ENCODE measurements at regions not wholly inside any gene's neighbourhood (a gene's known extent, or its start where the extent isn't known, plus 50 kb on each side); places are given as distances from the start of the nearest gene placed in this dataset.

DNA sequence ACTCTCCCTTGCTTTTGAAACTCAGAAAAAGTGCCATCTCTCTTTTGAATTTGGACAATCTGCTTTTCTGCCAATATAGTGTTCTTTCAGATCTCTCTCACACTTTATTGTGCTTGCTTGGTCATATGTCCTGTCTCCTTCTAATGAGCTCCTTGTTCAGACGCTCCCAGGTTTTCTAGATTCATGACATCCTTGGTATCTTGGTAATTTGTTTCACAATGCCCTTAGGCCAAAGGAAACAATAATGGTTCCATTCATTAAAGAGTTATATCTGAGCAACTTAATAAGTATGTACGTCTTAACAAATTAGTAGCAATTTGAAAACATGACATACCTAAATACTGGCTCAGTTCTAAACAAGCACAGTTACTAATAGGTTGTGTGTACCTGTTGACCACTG, 293.4 kb upstream of the SPTLC3 start:
- POLR2A ChIA-PET = no interaction called here

DNA sequence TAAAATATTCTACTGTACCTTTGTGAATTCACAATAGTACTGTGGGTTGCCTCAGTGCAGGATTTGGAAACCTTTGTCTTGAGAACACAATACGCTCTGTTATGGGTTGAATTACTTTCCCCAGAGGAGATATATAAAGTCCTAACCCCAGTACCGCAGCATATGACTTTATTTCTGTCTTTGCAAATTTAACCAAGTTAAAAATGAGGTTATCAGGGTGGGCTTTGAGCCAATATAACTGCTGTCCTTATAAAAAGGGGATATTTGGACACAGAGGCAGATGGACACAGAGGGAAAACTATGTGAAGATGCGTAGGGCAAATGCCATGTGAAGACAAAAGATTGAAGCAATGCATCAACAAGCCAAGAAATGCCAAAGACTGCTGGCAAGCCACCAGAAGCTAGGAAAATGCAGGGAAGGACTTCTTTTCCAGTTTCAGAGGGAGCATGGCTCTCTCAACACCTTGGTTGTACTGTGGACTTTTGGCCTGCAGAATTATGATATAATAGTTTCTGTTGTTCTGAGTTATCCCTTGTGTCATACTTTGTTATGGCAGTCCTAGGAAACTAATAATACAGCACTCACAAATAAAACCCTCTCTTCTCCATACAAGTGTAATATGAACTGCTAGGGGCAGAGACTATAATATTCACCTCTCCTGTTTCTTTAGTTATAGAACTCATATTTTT, 292.6 kb upstream of the SPTLC3 start:
- H3K4me1 Mint-ChIP-seq (ENCODE audit: low read depth) = no peaks in the 10 kb centered on the region
- H3K36me3 Mint-ChIP-seq (ENCODE audit: low read depth) = no peaks in the 10 kb centered on the region
- CTCF ChIA-PET = no interaction called here
- no peak for ATAC-seq
- H3K9me3 Mint-ChIP-seq (ENCODE audit: insufficient read depth) = no peaks in the 10 kb centered on the region
- H3K27ac Mint-ChIP-seq = no peak overlapping the region
- POLR2A ChIA-PET = no interaction called here
- no peak overlapping the region for H3K4me3 Mint-ChIP-seq
- no peaks in the 10 kb centered on the region for H3K27me3 Mint-ChIP-seq (ENCODE audit: low read depth)
- no peak for DNase-seq

More for the DNA sequence above, 293.4 kb upstream of the SPTLC3 start:
- no peaks in the 10 kb centered on the region for H3K27me3 Mint-ChIP-seq (ENCODE audit: low read depth)
- no peak for DNase-seq
- CTCF ChIA-PET = no interaction called here
- H3K27ac Mint-ChIP-seq = no peak overlapping the region
- no peaks in the 10 kb centered on the region for H3K4me1 Mint-ChIP-seq (ENCODE audit: low read depth)
- H3K9me3 Mint-ChIP-seq (ENCODE audit: insufficient read depth) = no peaks in the 10 kb centered on the region
- no peak overlapping the region for H3K4me3 Mint-ChIP-seq
- H3K36me3 Mint-ChIP-seq (ENCODE audit: low read depth) = no peaks in the 10 kb centered on the region
- no peak for ATAC-seq

DNA sequence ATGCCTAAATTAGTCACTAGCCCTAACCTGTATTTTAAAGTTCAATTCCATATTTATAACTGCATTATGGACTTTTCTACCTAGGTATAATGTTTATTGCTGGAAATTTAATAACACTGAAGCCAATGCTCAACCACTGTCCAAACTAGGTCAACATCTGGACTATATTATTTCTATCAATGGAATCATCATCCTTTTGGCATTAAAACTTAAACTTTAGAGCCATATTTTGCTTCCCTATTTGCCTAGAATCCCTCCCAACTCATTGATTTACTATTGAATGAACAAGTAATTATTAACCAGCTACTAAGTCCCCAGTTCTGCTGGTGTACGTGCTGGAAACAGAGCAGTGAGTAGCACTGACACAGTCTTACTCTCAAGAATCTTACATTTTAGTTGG, 291.7 kb upstream of the SPTLC3 start:
- Mint-ChIP-seq H3K27me3 (ENCODE audit: low read depth) (no peaks in the 10 kb centered on the region), H3K36me3 (ENCODE audit: low read depth) (no peaks in the 10 kb centered on the region), H3K27ac (no peak overlapping the region), H3K4me1 (ENCODE audit: low read depth) (no peaks in the 10 kb centered on the region), H3K4me3 (no peak overlapping the region), H3K9me3 (ENCODE audit: insufficient read depth) (no peaks in the 10 kb centered on the region)
- POLR2A ChIA-PET = no interaction called here
- ATAC-seq (no peak), DNase-seq (no peak)
- CTCF ChIA-PET = no interaction called here

- Mint-ChIP-seq H3K36me3 (ENCODE audit: low read depth) (no peaks in the 10 kb centered on the region), H3K9me3 (ENCODE audit: insufficient read depth) (no peaks in the 10 kb centered on the region), H3K4me1 (ENCODE audit: low read depth) (no peaks in the 10 kb centered on the region), H3K27me3 (ENCODE audit: low read depth) (no peaks in the 10 kb centered on the region), H3K4me3 (no peak overlapping the region), H3K27ac (no peak overlapping the region)
- DNase-seq (no peak), ATAC-seq (no peak)
- ChIA-PET POLR2A (no interaction called here), CTCF (no interaction called here)
Measured at GRCh38 chr20:12718619-12719018, 290.2 kb upstream of the SPTLC3 start.

DNA sequence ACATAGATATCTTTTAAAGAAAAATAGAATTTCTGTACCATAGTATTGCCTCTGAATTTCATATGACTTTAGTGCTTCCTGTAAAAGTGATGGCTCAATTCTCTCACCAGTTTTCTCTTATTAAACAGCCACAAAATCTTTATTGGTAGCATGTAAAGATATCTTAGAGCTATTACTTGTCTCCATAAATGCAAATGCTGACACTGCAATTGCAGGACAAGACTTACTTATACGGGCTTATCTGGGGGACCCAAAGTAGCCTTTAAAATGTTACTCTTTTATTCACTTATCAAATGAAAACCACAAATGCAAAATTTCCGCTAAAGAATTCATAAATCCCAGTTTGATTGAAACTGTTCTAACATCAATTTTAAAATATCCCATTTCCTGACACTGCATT, 287.1 kb upstream of the SPTLC3 start:
- H3K27me3 Mint-ChIP-seq (ENCODE audit: low read depth) = no peaks in the 10 kb centered on the region
- POLR2A ChIA-PET = no interaction called here

DNA sequence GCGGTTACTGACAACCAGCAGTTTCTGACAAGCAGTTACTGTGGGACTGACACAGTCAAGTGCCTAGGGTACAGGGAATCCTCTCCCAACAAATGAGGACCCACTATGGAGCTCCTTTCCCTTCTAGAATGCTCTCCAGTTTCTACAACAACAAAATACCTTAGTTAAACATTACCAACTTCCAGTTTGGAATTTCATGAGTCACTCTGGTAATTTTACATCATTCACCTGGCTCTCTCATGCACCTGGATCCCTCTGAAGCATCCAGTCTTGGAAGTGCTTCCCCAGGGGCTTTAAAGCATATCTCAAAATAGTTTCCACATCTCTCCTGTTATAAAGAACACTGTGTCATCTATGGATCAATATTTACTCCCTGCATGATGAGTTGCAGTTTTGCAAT, 286.7 kb upstream of the SPTLC3 start:
- CTCF ChIA-PET = no interaction called here
- POLR2A ChIA-PET = no interaction called here

More for the DNA sequence above, 287.1 kb upstream of the SPTLC3 start:
- DNase-seq (no peak), ATAC-seq (no peak)
- Mint-ChIP-seq H3K4me3 (no peak overlapping the region), H3K36me3 (ENCODE audit: low read depth) (no peaks in the 10 kb centered on the region), H3K4me1 (ENCODE audit: low read depth) (no peaks in the 10 kb centered on the region), H3K27ac (no peak overlapping the region), H3K9me3 (ENCODE audit: insufficient read depth) (no peaks in the 10 kb centered on the region)
- CTCF ChIA-PET = no interaction called here

GRCh38 chr20:12723811-12724210, 285.0 kb upstream of the SPTLC3 start:
- POLR2A ChIA-PET = no interaction called here
- ATAC-seq = no peak
- CTCF ChIA-PET = no interaction called here

More for the DNA sequence above, 286.7 kb upstream of the SPTLC3 start:
- Mint-ChIP-seq H3K27ac (no peak overlapping the region), H3K27me3 (ENCODE audit: low read depth) (no peaks in the 10 kb centered on the region), H3K36me3 (ENCODE audit: low read depth) (no peaks in the 10 kb centered on the region), H3K4me1 (ENCODE audit: low read depth) (no peaks in the 10 kb centered on the region), H3K9me3 (ENCODE audit: insufficient read depth) (no peaks in the 10 kb centered on the region), H3K4me3 (no peak overlapping the region)
- ATAC-seq (no peak), DNase-seq (no peak)

DNA sequence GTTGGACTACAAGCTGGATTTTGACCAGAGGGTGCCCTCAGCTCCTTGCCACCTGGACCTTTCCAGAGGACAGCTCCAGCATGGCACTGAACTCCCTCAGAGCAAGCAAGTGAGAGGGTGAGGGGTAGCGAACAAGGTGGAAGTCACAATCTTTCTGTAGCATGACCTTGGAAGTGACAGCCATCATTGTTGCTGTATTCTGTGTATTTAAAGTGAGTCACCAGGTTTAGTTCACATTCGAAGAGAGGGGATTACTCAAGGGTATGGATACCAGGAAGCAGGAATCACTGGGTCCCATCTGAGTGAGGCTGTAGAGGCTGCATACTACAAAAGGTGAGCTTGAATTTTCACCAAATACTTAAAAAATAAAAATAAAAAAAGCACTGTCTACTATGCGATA, 280.0 kb upstream of the SPTLC3 start:
- POLR2A ChIA-PET = no interaction called here
- Mint-ChIP-seq H3K36me3 (ENCODE audit: low read depth) (no peaks in the 10 kb centered on the region), H3K4me3 (no peak overlapping the region), H3K9me3 (ENCODE audit: insufficient read depth) (no peaks in the 10 kb centered on the region), H3K27me3 (ENCODE audit: low read depth) (no peaks in the 10 kb centered on the region), H3K4me1 (ENCODE audit: low read depth) (no peaks in the 10 kb centered on the region), H3K27ac (no peak overlapping the region)
- DNase-seq (no peak), ATAC-seq (no peak)
- CTCF ChIA-PET = no interaction called here

More at GRCh38 chr20:12723811-12724210, 285.0 kb upstream of the SPTLC3 start:
- Mint-ChIP-seq H3K27me3 (ENCODE audit: low read depth) (no peaks in the 10 kb centered on the region), H3K9me3 (ENCODE audit: insufficient read depth) (no peaks in the 10 kb centered on the region), H3K27ac (no peak overlapping the region), H3K4me3 (no peak overlapping the region), H3K36me3 (ENCODE audit: low read depth) (no peaks in the 10 kb centered on the region), H3K4me1 (ENCODE audit: low read depth) (no peaks in the 10 kb centered on the region)
- no peak for DNase-seq

DNA sequence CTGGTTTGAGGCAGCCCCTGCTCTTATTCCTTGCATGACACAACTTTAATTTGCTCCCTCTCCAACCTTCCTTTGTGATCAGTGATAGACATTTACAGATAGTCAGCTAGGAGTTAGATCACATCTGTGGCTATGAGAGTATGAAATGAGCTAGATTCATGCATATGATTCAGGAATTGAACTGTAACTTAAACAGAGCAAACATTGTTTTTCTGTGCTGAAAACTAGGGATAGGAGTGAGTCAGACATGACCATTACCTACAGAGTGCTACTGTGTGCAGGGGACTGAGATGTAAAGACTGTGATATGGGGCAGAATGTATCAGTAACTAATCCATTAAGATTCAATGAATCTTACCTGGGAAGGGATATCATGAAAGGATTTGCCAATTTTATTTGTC, 279.4 kb upstream of the SPTLC3 start:
- CTCF ChIA-PET = interaction anchor here (0.9 kb wide), 1 partner anchor 320 kb away, joined by 3 read pairs; no protein-coding TSS in a partner anchor
- ATAC-seq = no peak
- Mint-ChIP-seq H3K27ac (no peak overlapping the region), H3K4me3 (no peak overlapping the region), H3K27me3 (ENCODE audit: low read depth) (no peaks in the 10 kb centered on the region), H3K4me1 (ENCODE audit: low read depth) (no peaks in the 10 kb centered on the region), H3K9me3 (ENCODE audit: insufficient read depth) (no peaks in the 10 kb centered on the region), H3K36me3 (ENCODE audit: low read depth) (no peaks in the 10 kb centered on the region)
- DNase-seq = no peak
- POLR2A ChIA-PET = no interaction called here

- Mint-ChIP-seq H3K27me3 (ENCODE audit: low read depth) (no peaks in the 10 kb centered on the region), H3K36me3 (ENCODE audit: low read depth) (no peaks in the 10 kb centered on the region), H3K4me3 (no peak overlapping the region), H3K27ac (no peak overlapping the region), H3K9me3 (ENCODE audit: insufficient read depth) (peaks cover 9% of the 10 kb centered on the region), H3K4me1 (ENCODE audit: low read depth) (no peaks in the 10 kb centered on the region)
- ChIA-PET POLR2A (no interaction called here), CTCF (no interaction called here)
- ATAC-seq (no peak), DNase-seq (no peak)
Measured at GRCh38 chr20:12733811-12734210, 275.0 kb upstream of the SPTLC3 start.

GRCh38 chr20:12737497-12737896, 271.3 kb upstream of the SPTLC3 start:
- no peaks in the 10 kb centered on the region for H3K4me1 Mint-ChIP-seq (ENCODE audit: low read depth)
- no peak for ATAC-seq
- DNase-seq = no peak
- peaks cover 9% of the 10 kb centered on the region for H3K9me3 Mint-ChIP-seq (ENCODE audit: insufficient read depth)
- ChIA-PET POLR2A (no interaction called here), CTCF (no interaction called here)
- H3K36me3 Mint-ChIP-seq (ENCODE audit: low read depth) = no peaks in the 10 kb centered on the region
- H3K27me3 Mint-ChIP-seq (ENCODE audit: low read depth) = no peaks in the 10 kb centered on the region
- H3K4me3 Mint-ChIP-seq = no peak overlapping the region
- H3K27ac Mint-ChIP-seq = no peak overlapping the region

DNA sequence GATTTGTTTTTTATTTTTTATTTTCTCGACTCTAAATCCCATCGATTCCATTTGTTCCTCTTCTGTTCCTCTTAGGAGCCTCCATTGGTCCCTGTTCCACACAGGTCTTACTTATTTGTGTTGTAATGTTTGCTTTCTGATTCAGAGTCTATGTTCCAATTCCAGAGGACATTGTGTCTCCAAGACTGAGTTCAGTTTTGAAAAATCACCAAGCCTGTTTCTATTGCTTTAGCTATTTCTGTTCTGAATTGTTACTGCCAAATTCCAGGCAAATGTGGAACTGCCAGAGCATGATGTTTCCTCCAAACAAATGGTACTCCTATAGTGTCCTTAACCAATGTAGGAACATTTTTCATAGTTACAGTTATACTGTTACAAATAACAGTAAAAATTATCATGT, 270.9 kb upstream of the SPTLC3 start:
- H3K36me3 Mint-ChIP-seq (ENCODE audit: low read depth) = no peaks in the 10 kb centered on the region
- H3K4me3 Mint-ChIP-seq = no peak overlapping the region
- no peak overlapping the region for H3K27ac Mint-ChIP-seq
- ChIA-PET POLR2A (no interaction called here), CTCF (no interaction called here)
- H3K27me3 Mint-ChIP-seq (ENCODE audit: low read depth) = no peaks in the 10 kb centered on the region
- peaks cover 9% of the 10 kb centered on the region for H3K9me3 Mint-ChIP-seq (ENCODE audit: insufficient read depth)
- ATAC-seq = no peak
- H3K4me1 Mint-ChIP-seq (ENCODE audit: low read depth) = no peaks in the 10 kb centered on the region
- no peak for DNase-seq

DNA sequence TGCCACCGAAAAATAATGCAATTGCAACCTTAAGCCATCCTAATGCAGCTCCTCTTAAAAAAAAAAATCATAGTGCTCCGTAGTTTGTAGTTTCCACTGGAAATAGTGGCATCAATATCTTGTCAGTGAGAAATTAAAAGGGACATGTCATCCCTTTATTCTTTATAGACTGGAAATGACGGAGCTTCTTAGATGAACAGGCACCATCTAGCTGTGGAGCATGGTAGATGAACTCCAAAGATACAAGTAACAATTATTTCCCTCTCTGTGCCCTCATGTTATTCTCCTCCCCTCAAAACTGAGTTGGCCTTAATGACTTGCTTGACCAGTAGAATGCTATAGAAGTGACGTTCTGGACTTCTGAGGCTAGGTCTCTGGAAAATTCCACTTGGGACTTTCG, 268.1 kb upstream of the SPTLC3 start:
- ChIA-PET CTCF (no interaction called here), POLR2A (no interaction called here)
- no peak for DNase-seq
- H3K27me3 Mint-ChIP-seq (ENCODE audit: low read depth) = no peaks in the 10 kb centered on the region
- peaks cover under 1% of the 10 kb centered on the region for H3K9me3 Mint-ChIP-seq (ENCODE audit: insufficient read depth)
- H3K27ac Mint-ChIP-seq = no peak overlapping the region
- no peak overlapping the region for H3K4me3 Mint-ChIP-seq
- no peaks in the 10 kb centered on the region for H3K36me3 Mint-ChIP-seq (ENCODE audit: low read depth)
- H3K4me1 Mint-ChIP-seq (ENCODE audit: low read depth) = no peaks in the 10 kb centered on the region
- ATAC-seq = no peak
